GM23338 (cell line): ENCODE measurements at regions not wholly inside any gene's neighbourhood (a gene's known extent, or its start where the extent isn't known, plus 50 kb on each side); places are given as distances from the start of the nearest gene placed in this dataset.

ENCODE experiments used
- ATAC-seq: fragments of 200-7000 bp; cut with Tn5 transposase; 3 replicates; pipeline ENCODE4 v1.9.1; 2020
- DNase-seq: peaks from one replicate; pipeline ENCODE4 v3.0.0-alpha.2; 2015; ENCODE audit warnings: low spot score
- H2AFZ ChIP-seq: fragments of 200-600 bp; sonication (generic); 2 replicates; pipeline ENCODE4 v1.8.0; 2016; ENCODE audit warnings: antibody characterized with exemption, mild to moderate bottlenecking, moderate library complexity
- H3F3A ChIP-seq: fragments of 200-600 bp; sonication (generic); replicated peaks from 2 replicates; pipeline ENCODE4 v1.8.0; 2017; ENCODE audit warnings: antibody characterized with exemption, mixed run types, low read depth
- H3K27ac ChIP-seq: fragments of 200-600 bp; sonication (generic); 2 replicates; pipeline ENCODE4 v1.6.1; 2016; ENCODE audit warnings: low read depth
- H3K27me3 ChIP-seq: fragments of 200-600 bp; sonication (generic); 2 replicates; pipeline ENCODE4 v1.8.0; 2016; ENCODE audit warnings: mild to moderate bottlenecking, mixed run types, moderate library complexity; ENCODE audit not compliant: insufficient read depth
- H3K36me3 ChIP-seq: fragments of 200-600 bp; sonication (generic); 2 replicates; pipeline ENCODE4 v1.8.0; 2016; ENCODE audit warnings: mild to moderate bottlenecking; ENCODE audit not compliant: insufficient read depth
- H3K4me1 ChIP-seq: fragments of 200-600 bp; sonication (generic); 2 replicates; pipeline ENCODE4 v1.8.0; 2016; ENCODE audit warnings: mild to moderate bottlenecking, moderate library complexity; ENCODE audit not compliant: insufficient read depth
- H3K4me2 ChIP-seq: fragments of 200-600 bp; sonication (generic); 2 replicates; pipeline ENCODE4 v1.7.1; 2017; ENCODE audit warnings: mixed run types
- H3K4me3 ChIP-seq: fragments of 200-600 bp; sonication (generic); 2 replicates; pipeline ENCODE4 v1.6.1; 2016; ENCODE audit warnings: mixed run types
- H3K79me2 ChIP-seq: fragments of 200-600 bp; sonication (generic); replicated peaks from 2 replicates; pipeline ENCODE4 v1.8.0; 2017; ENCODE audit warnings: mild to moderate bottlenecking; ENCODE audit not compliant: insufficient read depth
- H3K9me2 ChIP-seq: fragments of 200-600 bp; sonication (generic); 2 replicates; pipeline ENCODE4 v1.8.0; 2017; ENCODE audit not compliant: insufficient read depth
- H4K20me1 ChIP-seq: fragments of 200-600 bp; sonication (generic); replicated peaks from 2 replicates; pipeline ENCODE4 v1.8.0; 2017; ENCODE audit warnings: mild to moderate bottlenecking; ENCODE audit not compliant: insufficient read depth
- H3K27ac Mint-ChIP-seq: 2 replicates; pipeline ENCODE4 v1.8.0; 2020; ENCODE audit warnings: inconsistent platforms, mild to moderate bottlenecking, moderate library complexity, mixed read lengths
- H3K27me3 Mint-ChIP-seq: 3 replicates; pipeline ENCODE4 v1.8.0; 2022; ENCODE audit warnings: low read depth, mild to moderate bottlenecking, moderate library complexity, mixed read lengths, inconsistent platforms; ENCODE audit not compliant: insufficient read depth, poor library complexity
- H3K36me3 Mint-ChIP-seq: 3 replicates; pipeline ENCODE4 v1.8.0; 2021; ENCODE audit warnings: low read depth, mild to moderate bottlenecking, inconsistent platforms, moderate library complexity, mixed read lengths
- H3K4me1 Mint-ChIP-seq: 3 replicates; pipeline ENCODE4 v1.8.0; 2020; ENCODE audit warnings: mild to moderate bottlenecking, inconsistent platforms, mixed read lengths
- H3K4me3 Mint-ChIP-seq: 3 replicates; pipeline ENCODE4 v1.8.0; 2021; ENCODE audit warnings: moderate library complexity, mild to moderate bottlenecking, inconsistent platforms, mixed read lengths
- H3K9me3 Mint-ChIP-seq: 3 replicates; pipeline ENCODE4 v1.8.0; 2020; ENCODE audit warnings: moderate library complexity, mild to moderate bottlenecking, inconsistent platforms, mixed read lengths
- EZH2phosphoT487 ChIP-seq: fragments of 200-600 bp; sonication (generic); IDR thresholded peaks from one replicate; pipeline ENCODE4 v1.8.1; 2018; ENCODE audit warnings: antibody characterized with exemption; ENCODE audit not compliant: unreplicated experiment
- JUNB ChIP-seq: IDR thresholded peaks from one replicate; pipeline ENCODE4 v1.6.1; 2016; ENCODE audit warnings: antibody characterized with exemption; ENCODE audit not compliant: unreplicated experiment
- NANOG ChIP-seq: IDR thresholded peaks from 2 replicates; pipeline ENCODE4 v1.6.1; 2016; ENCODE audit warnings: antibody characterized with exemption, borderline replicate concordance
- POLR2AphosphoS5 ChIP-seq: IDR thresholded peaks from 2 replicates; pipeline ENCODE4 v1.6.1; 2016; ENCODE audit warnings: antibody characterized with exemption, low read depth
- STAT1 ChIP-seq: IDR thresholded peaks from one replicate; pipeline ENCODE4 v1.6.1; 2016; ENCODE audit warnings: antibody characterized with exemption; ENCODE audit not compliant: unreplicated experiment
- ZNF114 ChIP-seq: fragments of 250-450 bp; sonication (Bioruptor Pico); IDR thresholded peaks from 2 replicates; pipeline ENCODE4 v1.5.0; 2020; ENCODE audit warnings: mild to moderate bottlenecking, moderate library complexity
- TF ChIP-seq, protein P1 (sequence below): IDR thresholded peaks from 2 replicates; pipeline ENCODE4 v1.6.1; 2016; ENCODE audit warnings: antibody characterized with exemption
- TF ChIP-seq, protein P2 (sequence below): IDR thresholded peaks from one replicate; pipeline ENCODE4 v1.6.1; 2018; ENCODE audit warnings: antibody characterized with exemption; ENCODE audit not compliant: unreplicated experiment
- TF ChIP-seq, protein P3 (sequence below): fragments of 250-450 bp; sonication (Bioruptor Pico); IDR thresholded peaks from 2 replicates; pipeline ENCODE4 v1.5.0; 2020; ENCODE audit warnings: mild to moderate bottlenecking, moderate library complexity

- H3K36me3 Mint-ChIP-seq, result no peaks in the 10 kb centered on the region
- ATAC-seq, result no peak
- DNase-seq, result no peak
- Histone ChIP-seq H3K36me3 (no peaks in the 10 kb centered on the region), H4K20me1 (no peaks in the 10 kb centered on the region), H3K27me3 (no peaks in the 10 kb centered on the region), H3K79me2 (no peaks in the 10 kb centered on the region), H3F3A (no peaks in the 10 kb centered on the region), H3K27ac (no peak overlapping the region), H3K4me1 (no peaks in the 10 kb centered on the region), H3K9me2 (peaks cover 18% of the 10 kb centered on the region), H2AFZ (no peak overlapping the region), H3K4me2 (no peak overlapping the region), H3K4me3 (no peak overlapping the region)
- H3K4me3 Mint-ChIP-seq, result no peak overlapping the region
- no peak overlapping the region for H3K27ac Mint-ChIP-seq
- H3K9me3 Mint-ChIP-seq, result no peaks in the 10 kb centered on the region
- no peaks in the 10 kb centered on the region for H3K4me1 Mint-ChIP-seq
- peaks cover 2% of the 10 kb centered on the region for H3K27me3 Mint-ChIP-seq
- TF ChIP-seq, protein P1, sequence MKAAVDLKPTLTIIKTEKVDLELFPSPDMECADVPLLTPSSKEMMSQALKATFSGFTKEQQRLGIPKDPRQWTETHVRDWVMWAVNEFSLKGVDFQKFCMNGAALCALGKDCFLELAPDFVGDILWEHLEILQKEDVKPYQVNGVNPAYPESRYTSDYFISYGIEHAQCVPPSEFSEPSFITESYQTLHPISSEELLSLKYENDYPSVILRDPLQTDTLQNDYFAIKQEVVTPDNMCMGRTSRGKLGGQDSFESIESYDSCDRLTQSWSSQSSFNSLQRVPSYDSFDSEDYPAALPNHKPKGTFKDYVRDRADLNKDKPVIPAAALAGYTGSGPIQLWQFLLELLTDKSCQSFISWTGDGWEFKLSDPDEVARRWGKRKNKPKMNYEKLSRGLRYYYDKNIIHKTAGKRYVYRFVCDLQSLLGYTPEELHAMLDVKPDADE, result no peak
- no peak for TF ChIP-seq NANOG
- no peak for TF ChIP-seq JUNB
- TF ChIP-seq ZNF114 (CRISPR knock-in tag), result no peak
- TF ChIP-seq POLR2AphosphoS5, result no peak
- TF ChIP-seq EZH2phosphoT487, result no peak
- TF ChIP-seq, protein P2, sequence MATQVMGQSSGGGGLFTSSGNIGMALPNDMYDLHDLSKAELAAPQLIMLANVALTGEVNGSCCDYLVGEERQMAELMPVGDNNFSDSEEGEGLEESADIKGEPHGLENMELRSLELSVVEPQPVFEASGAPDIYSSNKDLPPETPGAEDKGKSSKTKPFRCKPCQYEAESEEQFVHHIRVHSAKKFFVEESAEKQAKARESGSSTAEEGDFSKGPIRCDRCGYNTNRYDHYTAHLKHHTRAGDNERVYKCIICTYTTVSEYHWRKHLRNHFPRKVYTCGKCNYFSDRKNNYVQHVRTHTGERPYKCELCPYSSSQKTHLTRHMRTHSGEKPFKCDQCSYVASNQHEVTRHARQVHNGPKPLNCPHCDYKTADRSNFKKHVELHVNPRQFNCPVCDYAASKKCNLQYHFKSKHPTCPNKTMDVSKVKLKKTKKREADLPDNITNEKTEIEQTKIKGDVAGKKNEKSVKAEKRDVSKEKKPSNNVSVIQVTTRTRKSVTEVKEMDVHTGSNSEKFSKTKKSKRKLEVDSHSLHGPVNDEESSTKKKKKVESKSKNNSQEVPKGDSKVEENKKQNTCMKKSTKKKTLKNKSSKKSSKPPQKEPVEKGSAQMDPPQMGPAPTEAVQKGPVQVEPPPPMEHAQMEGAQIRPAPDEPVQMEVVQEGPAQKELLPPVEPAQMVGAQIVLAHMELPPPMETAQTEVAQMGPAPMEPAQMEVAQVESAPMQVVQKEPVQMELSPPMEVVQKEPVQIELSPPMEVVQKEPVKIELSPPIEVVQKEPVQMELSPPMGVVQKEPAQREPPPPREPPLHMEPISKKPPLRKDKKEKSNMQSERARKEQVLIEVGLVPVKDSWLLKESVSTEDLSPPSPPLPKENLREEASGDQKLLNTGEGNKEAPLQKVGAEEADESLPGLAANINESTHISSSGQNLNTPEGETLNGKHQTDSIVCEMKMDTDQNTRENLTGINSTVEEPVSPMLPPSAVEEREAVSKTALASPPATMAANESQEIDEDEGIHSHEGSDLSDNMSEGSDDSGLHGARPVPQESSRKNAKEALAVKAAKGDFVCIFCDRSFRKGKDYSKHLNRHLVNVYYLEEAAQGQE, result no peak
- TF ChIP-seq STAT1, result no peak
- TF ChIP-seq, protein P3, sequence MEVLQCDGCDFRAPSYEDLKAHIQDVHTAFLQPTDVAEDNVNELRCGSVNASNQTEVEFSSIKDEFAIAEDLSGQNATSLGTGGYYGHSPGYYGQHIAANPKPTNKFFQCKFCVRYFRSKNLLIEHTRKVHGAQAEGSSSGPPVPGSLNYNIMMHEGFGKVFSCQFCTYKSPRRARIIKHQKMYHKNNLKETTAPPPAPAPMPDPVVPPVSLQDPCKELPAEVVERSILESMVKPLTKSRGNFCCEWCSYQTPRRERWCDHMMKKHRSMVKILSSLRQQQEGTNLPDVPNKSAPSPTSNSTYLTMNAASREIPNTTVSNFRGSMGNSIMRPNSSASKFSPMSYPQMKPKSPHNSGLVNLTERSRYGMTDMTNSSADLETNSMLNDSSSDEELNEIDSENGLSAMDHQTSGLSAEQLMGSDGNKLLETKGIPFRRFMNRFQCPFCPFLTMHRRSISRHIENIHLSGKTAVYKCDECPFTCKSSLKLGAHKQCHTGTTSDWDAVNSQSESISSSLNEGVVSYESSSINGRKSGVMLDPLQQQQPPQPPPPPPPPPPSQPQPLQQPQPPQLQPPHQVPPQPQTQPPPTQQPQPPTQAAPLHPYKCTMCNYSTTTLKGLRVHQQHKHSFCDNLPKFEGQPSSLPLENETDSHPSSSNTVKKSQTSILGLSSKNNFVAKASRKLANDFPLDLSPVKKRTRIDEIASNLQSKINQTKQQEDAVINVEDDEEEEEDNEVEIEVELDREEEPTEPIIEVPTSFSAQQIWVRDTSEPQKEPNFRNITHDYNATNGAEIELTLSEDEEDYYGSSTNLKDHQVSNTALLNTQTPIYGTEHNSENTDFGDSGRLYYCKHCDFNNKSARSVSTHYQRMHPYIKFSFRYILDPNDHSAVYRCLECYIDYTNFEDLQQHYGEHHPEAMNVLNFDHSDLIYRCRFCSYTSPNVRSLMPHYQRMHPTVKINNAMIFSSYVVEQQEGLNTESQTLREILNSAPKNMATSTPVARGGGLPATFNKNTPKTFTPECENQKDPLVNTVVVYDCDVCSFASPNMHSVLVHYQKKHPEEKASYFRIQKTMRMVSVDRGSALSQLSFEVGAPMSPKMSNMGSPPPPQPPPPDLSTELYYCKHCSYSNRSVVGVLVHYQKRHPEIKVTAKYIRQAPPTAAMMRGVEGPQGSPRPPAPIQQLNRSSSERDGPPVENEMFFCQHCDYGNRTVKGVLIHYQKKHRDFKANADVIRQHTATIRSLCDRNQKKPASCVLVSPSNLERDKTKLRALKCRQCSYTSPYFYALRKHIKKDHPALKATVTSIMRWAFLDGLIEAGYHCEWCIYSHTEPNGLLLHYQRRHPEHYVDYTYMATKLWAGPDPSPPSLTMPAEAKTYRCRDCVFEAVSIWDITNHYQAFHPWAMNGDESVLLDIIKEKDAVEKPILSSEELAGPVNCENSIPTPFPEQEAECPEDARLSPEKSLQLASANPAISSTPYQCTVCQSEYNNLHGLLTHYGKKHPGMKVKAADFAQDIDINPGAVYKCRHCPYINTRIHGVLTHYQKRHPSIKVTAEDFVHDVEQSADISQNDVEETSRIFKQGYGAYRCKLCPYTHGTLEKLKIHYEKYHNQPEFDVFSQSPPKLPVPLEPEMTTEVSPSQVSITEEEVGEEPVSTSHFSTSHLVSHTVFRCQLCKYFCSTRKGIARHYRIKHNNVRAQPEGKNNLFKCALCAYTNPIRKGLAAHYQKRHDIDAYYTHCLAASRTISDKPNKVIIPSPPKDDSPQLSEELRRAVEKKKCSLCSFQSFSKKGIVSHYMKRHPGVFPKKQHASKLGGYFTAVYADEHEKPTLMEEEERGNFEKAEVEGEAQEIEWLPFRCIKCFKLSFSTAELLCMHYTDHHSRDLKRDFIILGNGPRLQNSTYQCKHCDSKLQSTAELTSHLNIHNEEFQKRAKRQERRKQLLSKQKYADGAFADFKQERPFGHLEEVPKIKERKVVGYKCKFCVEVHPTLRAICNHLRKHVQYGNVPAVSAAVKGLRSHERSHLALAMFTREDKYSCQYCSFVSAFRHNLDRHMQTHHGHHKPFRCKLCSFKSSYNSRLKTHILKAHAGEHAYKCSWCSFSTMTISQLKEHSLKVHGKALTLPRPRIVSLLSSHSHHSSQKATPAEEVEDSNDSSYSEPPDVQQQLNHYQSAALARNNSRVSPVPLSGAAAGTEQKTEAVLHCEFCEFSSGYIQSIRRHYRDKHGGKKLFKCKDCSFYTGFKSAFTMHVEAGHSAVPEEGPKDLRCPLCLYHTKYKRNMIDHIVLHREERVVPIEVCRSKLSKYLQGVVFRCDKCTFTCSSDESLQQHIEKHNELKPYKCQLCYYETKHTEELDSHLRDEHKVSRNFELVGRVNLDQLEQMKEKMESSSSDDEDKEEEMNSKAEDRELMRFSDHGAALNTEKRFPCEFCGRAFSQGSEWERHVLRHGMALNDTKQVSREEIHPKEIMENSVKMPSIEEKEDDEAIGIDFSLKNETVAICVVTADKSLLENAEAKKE (CRISPR knock-in tag), result no peak
Observed at GRCh38 chr20:16864069-16864468, 115.9 kb downstream of the OTOR start.
